ENCODE measurements at regions not wholly inside any gene's neighbourhood (a gene's known extent, or its start where the extent isn't known, plus 50 kb on each side); places are given as distances from the start of the nearest gene placed in this dataset.
"Not testable (repeated sequence)": the region's sequence is repeated elsewhere in the genome, so short reads cannot be mapped to it uniquely, and the experiment has no call there.

GRCh38 chr1:146731981-146732680 lies 206.0 kb upstream of the NBPF12 start:
- TF ChIP-seq CTCF (conservative IDR thresholded peaks at IDR 0.05 in 1 of 2, IDR thresholded peaks at IDR 0.05 in 1 of 2; ENCODE audit: low read depth in 1 of 2, low read length in 2 of 2); EZH2 (IDR thresholded peaks at IDR 0.05; ENCODE audit: low read length, missing control alignments): not testable (repeated sequence)
